VCaP (cell line): ENCODE measurements at regions not wholly inside any gene's neighbourhood (a gene's known extent, or its start where the extent isn't known, plus 50 kb on each side); places are given as distances from the start of the nearest gene placed in this dataset.

Experiments used
- H3K27ac ChIP-seq: fragments of 450-650 bp; 2 replicates; pipeline ENCODE4 v1.5.1; 2017
- CTCF ChIP-seq: fragments of 450-650 bp; conservative IDR thresholded peaks from 2 replicates; pipeline ENCODE4 v1.5.1; 2017; ENCODE audit warnings: mild to moderate bottlenecking, moderate library complexity

GRCh38 chr9:118446943-118447639 lies 742.9 kb downstream of the TLR4 start:
- TF ChIP-seq CTCF: no peak

GRCh38 chr9:118449554-118449953 lies 745.4 kb downstream of the TLR4 start:
- TF ChIP-seq CTCF: no peak
- no peak overlapping the region for H3K27ac ChIP-seq

More at GRCh38 chr9:118446943-118447639, 742.9 kb downstream of the TLR4 start:
- no peak overlapping the region for H3K27ac ChIP-seq

DNA sequence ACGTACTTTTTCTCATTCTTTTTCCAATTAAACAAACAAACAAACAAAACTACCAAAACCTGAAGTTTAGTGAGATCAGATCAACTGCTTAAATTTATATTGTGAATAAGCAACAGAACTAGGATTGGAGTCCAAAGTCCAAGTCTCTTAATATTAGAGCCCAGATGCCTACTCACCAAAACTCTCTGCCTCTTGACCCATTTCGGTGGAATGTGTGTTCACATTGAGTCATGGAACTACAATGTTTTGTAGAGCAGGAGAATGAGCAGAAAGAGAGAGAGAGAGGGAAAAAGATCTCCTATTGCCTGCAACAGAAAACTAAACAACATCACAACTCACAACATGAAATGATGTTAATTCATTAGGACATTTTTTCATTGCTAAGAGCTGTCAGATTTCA lies 751.1 kb downstream of the TLR4 start:
- H3K27ac ChIP-seq: no peak overlapping the region
- no peak for TF ChIP-seq CTCF

DNA sequence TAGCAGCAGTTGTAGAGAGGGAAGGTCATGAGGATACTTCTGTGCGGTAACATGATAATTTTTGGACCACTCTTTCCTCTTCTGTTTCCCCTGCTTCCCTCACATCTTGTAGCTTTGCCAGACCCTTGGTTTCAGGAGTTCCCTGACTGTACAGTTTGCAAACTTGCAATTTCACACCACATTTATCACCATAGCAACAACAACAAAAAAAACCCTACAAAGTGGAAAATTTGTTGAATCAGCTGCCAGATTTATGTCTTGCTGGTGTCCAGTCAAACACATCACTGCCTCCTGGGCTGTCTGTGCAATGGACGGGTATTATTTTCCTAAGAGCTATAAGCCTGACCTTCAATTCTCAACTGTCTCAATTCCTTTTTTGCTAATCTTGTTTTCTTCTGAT lies 751.6 kb downstream of the TLR4 start:
- TF ChIP-seq CTCF: no peak
- H3K27ac ChIP-seq: no peak overlapping the region

GRCh38 chr9:118457171-118458000 lies 753.2 kb downstream of the TLR4 start:
- TF ChIP-seq CTCF: no peak
- H3K27ac ChIP-seq: no peak overlapping the region

DNA sequence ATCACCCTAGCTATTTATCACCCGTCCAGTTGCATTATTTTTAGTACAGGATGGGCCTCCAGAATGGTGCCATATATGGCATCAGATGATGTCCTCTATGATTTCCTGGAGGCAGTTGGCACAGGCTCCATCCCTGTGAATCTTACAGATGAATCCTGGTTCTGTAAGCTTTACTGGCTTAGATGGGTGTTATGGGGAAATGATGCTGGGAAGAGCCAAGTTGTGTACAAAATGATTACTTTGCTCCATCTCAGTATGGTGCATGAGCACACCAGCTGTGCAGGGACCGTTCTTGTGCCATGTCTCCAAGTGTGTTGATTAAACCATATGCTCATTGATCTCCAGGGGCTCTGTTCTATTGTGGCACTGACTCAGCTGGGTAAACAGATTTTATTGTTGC lies 755.7 kb downstream of the TLR4 start:
- TF ChIP-seq CTCF: no peak

DNA sequence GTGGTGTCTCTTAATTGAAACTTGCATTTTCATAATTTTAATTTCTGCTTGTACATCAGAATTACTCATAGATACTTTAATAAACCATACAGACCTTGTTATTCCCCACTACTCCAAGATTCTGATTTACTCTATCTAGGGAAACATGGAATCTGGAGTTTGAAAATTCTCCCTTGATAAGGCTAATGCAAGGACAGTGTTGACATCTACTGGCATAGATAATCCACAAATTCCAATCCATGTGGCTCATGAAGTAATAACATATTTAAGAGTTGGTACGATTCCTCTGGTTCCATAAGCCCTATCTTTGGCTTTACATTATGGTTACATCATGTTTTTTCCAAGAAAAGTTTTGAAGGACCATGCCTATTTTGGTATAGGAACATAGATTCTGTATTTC lies 759.2 kb downstream of the TLR4 start:
- no peak for TF ChIP-seq CTCF
- H3K27ac ChIP-seq: no peak overlapping the region

More for the DNA sequence above, 755.7 kb downstream of the TLR4 start:
- H3K27ac ChIP-seq: no peak overlapping the region
